Kidney epithelial cell (primary cell): ENCODE measurements at regions not wholly inside any gene's neighbourhood (a gene's known extent, or its start where the extent isn't known, plus 50 kb on each side); places are given as distances from the start of the nearest gene placed in this dataset.

Experiments
- DNase-seq: peaks from one replicate; pipeline ENCODE4 v3.0.0-alpha.2; 2010; ENCODE audit warnings: low read depth
- H3K27me3 ChIP-seq: 2 replicates; pipeline ENCODE4 v1.6.0; 2011; ENCODE audit warnings: low read length; ENCODE audit not compliant: control insufficient read depth, insufficient read depth
- H3K36me3 ChIP-seq: 2 replicates; pipeline ENCODE4 v1.5.1; 2011; ENCODE audit warnings: low read length; ENCODE audit not compliant: control insufficient read depth, insufficient read depth
- H3K4me3 ChIP-seq: 2 replicates; pipeline ENCODE4 v1.5.1; 2011; ENCODE audit warnings: low read depth, mild to moderate bottlenecking, control low read depth, low read length
- CTCF ChIP-seq: IDR thresholded peaks from 2 replicates; pipeline ENCODE4 v1.5.1; 2011; ENCODE audit warnings: mild to moderate bottlenecking, moderate library complexity, low read length, control low read depth, inconsistent platforms; ENCODE audit not compliant: insufficient read depth, poor library complexity, severe bottlenecking

- H3K4me3 ChIP-seq, result no peak overlapping the region
- DNase-seq, result no peak
- no peak for TF ChIP-seq CTCF
Observed at GRCh38 chr16:66171578-66171977, 194.9 kb upstream of the CDH5 start.

GRCh38 chr16:66170989-66171388 is 195.5 kb upstream of the CDH5 start:
- Histone ChIP-seq H3K36me3 (no peaks in the 10 kb centered on the region), H3K4me3 (no peak overlapping the region), H3K27me3 (no peaks in the 10 kb centered on the region)
- TF ChIP-seq CTCF, result no peak
- no peak for DNase-seq

More at GRCh38 chr16:66171578-66171977, 194.9 kb upstream of the CDH5 start:
- H3K36me3 ChIP-seq, result no peaks in the 10 kb centered on the region
- H3K27me3 ChIP-seq, result no peaks in the 10 kb centered on the region

- no peaks in the 10 kb centered on the region for H3K36me3 ChIP-seq
- H3K4me3 ChIP-seq, result no peak overlapping the region
- TF ChIP-seq CTCF, result no peak
- no peaks in the 10 kb centered on the region for H3K27me3 ChIP-seq
- DNase-seq, result no peak
Observed at GRCh38 chr16:66169817-66170216, 196.7 kb upstream of the CDH5 start.

- no peak for TF ChIP-seq CTCF
- Histone ChIP-seq H3K27me3 (no peaks in the 10 kb centered on the region), H3K36me3 (no peaks in the 10 kb centered on the region)
Observed at GRCh38 chr16:66168777-66169176, 197.7 kb upstream of the CDH5 start.

GRCh38 chr16:66167564-66168291 is 198.8 kb upstream of the CDH5 start:
- Histone ChIP-seq H3K36me3 (no peaks in the 10 kb centered on the region), H3K4me3 (no peak overlapping the region), H3K27me3 (no peaks in the 10 kb centered on the region)
- no peak for TF ChIP-seq CTCF
- DNase-seq, result no peak

More at GRCh38 chr16:66168777-66169176, 197.7 kb upstream of the CDH5 start:
- DNase-seq, result no peak
- no peak overlapping the region for H3K4me3 ChIP-seq

- Histone ChIP-seq H3K27me3 (no peaks in the 10 kb centered on the region), H3K4me3 (no peak overlapping the region), H3K36me3 (no peaks in the 10 kb centered on the region)
- DNase-seq, result no peak
- no peak for TF ChIP-seq CTCF
Observed at GRCh38 chr16:66166490-66166889, 200.0 kb upstream of the CDH5 start.
